ENCODE measurements at regions not wholly inside any gene's neighbourhood (a gene's known extent, or its start where the extent isn't known, plus 50 kb on each side); places are given as distances from the start of the nearest gene placed in this dataset.

GRCh38 chr10:44689368-44689767 is 221.8 kb upstream of the TMEM72 start:
- DNase-seq: no peak

DNA sequence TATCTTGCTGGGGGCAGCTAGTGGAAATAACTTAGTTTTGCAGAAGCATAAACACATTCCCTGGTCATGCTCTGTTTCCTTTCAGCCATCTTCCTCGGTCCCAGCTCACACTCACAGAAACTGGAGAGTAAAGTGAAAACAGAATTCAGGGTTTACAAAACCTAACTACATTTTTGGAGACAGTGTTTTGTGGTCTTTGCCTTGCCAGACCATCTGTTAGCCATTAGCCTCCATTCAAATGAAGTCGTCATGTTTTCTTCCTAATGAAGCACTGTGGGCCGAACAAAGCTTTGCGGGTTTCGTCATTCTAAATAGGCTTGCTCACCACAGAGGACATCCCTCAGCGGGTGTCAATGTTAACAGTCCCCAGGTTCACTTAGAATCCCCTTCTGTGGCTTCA is 214.6 kb upstream of the TMEM72 start:
- DNase-seq: no peak

GRCh38 chr10:44697116-44697515 is 214.0 kb upstream of the TMEM72 start:
- DNase-seq: no peak

- no peak for DNase-seq
Observed at GRCh38 chr10:44702531-44702930, 208.6 kb upstream of the TMEM72 start.

DNA sequence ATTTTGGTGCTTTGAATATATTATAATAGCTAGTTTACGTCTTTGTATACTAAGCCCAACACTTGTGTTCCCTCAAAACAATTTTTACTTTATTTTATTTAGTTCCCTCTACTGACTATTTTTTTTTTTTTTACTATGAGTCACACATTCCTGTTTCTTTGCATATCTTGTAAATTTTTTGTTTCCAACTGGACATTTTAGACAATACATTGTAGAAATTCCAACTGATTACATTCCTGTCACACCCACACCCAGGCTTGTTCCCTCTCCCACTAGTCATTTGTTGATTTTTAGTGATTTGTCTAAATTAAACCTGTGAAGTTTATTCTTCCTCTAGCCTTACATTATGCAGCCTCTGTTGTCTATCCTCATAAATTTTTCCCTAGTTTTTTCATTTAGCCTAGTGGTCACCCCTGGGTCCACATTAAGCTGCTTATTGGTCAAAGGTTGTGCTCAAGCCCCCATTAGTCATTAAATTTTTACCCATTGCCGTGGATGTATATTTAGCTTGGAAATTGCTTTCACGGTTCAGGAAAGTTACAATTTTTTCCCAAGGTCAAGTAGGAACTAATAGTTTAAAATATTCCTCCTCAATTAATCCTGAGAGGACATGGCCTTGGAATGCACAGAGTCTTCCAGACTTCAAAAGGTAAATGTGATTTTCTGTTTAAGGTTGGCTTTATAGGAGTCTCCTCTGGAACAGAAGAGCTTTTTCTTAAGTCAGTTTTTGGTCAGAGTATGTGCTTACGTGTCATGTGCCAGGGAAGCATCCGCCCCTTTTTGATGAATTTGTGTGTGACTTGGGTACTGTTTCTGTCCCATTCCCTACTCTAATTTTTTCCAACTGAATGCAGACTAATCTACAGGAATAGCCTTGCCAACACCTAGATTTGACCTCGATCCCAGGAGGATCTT is 207.6 kb upstream of the TMEM72 start:
- DNase-seq: no peak

GRCh38 chr10:44704616-44705015 is 206.5 kb upstream of the TMEM72 start:
- no peak for DNase-seq

DNA sequence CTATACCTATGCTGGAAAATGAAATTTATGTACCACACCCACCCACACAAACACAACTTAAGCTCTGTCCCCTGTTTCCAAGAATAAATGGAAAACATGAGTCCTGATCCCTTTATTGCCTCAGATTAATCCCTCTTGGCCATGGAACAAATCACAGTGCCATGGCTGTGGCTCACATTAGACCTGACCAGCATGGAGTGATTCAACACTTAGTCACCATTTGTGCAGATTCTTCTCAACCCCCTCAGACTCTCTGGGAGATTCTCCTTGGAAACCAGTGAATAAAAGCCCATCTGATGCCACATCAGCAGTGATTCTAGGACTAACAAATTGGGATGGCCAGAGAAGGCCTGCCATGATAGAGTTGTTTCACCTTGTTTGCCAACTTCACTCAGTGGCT is 204.4 kb upstream of the TMEM72 start:
- DNase-seq: no peak

DNA sequence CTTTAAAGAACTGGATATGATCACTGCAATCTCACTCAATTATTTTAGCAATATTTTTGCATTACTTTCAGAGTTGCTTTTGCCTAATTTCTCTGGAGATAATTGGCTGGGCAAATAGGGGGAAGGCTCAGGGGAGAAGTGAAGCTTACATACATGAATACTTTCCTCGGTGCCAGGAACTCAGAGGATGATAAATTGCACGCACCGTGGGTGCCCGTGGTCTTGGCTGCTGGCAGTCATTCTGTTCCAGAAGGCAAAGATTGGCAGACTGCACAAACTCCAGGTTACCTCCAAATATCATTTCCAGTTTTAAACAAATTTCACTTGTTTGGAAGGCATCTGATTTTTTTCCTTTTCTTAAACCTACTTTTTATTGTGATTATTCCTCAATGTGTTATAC is 197.8 kb upstream of the TMEM72 start:
- DNase-seq: no peak

GRCh38 chr10:44714451-44714850 is 196.7 kb upstream of the TMEM72 start:
- no peak for DNase-seq

- DNase-seq: no peak
Observed at GRCh38 chr10:44715136-44715535, 196.0 kb upstream of the TMEM72 start.

DNA sequence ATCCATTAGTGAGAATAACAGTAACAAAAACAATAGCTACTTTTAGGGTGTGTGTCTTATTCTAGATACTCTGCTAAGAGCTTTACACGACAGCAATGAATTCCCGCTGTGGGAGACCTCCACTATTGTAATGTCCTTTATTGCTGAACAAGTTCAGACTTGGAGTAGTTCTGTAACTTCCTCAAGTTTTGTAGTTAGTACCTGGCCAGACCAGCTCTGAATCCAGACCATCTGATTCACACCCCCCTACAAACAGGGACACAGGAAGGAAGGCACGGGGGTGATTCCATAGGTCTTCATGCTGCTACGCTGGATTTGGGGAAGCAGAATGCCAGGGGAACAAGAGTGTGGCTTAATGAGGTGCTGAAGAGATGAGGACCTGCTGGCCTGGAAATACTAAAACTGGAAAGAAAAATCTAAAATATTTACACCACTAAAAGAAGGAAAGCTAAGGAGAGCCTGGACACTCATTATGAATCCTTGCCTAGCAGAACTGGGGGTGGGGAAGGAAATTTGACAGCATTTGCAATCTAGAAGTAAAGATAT is 194.6 kb upstream of the TMEM72 start:
- DNase-seq: no peak

GRCh38 chr10:44723082-44723481 is 188.1 kb upstream of the TMEM72 start:
- DNase-seq: no peak

- DNase-seq: no peak
Observed at GRCh38 chr10:44723619-44724325, 187.4 kb upstream of the TMEM72 start.

GRCh38 chr10:44724415-44725174 is 186.5 kb upstream of the TMEM72 start:
- DNase-seq: no peak

- no peak for DNase-seq
Observed at GRCh38 chr10:44725404-44725803, 185.7 kb upstream of the TMEM72 start.

DNA sequence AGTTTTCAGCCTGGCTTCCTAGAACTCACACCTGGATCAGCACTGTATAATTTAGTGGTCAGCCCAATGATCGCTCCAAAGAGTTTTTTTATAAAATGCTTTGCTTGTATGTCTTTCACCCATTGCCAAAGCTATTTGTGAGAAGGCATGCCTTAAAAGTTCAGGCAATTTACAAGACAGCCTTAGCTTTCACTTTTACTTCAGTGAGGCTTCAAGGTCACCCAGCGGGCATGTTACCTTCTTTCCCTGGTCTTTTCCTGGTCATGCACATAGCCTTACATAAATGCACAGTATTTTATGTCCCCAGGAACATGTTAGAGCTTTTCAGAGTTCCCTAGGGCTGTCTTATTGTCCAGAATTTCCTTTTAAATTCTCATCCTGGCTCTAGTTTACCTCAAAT is 179.9 kb upstream of the TMEM72 start:
- no peak for DNase-seq

- DNase-seq: no peak
Observed at GRCh38 chr10:44733501-44734488, 177.3 kb upstream of the TMEM72 start.

- no peak for DNase-seq
Observed at GRCh38 chr10:44742248-44742647, 168.9 kb upstream of the TMEM72 start.

DNA sequence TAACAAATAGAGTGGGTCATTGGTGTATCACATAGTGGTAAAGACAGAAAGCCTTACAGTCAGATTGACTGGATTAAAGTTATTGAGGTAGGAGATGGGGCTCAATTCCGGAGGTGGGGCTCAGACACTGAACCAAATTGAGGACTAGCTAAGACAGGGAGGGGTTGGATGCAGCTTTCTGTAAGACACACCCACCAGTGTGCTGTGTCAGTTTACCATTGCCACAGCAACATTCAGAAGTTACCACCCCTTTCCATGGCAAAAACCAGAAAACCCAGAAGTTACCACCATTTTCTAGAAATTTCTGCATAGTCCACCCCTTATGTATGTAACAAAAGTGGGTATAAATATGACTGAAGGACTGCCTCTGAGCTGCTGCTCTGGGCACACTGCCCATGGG is 167.6 kb upstream of the TMEM72 start:
- DNase-seq: no peak

DNA sequence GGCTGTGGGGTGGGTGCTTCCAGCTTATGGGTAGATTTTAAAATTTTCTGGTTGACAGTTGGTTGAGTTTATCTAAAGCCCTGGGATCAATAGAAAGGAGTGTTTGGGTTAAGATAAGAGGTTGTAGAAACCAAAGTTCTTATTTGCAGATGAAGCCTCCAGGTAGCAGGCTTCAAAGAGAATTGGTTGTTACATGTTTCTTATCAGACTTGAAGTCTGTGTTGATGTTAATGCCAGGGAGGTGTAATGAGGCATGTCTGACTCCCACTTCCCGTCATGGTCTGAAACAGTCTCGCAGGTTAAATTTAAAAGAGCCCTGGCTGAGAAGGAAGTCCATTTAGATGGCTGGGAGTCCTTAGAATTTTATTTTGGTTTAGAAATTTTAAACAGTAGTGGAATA is 165.2 kb upstream of the TMEM72 start:
- DNase-seq: no peak

- no peak for DNase-seq
Observed at GRCh38 chr10:44747593-44748172, 163.5 kb upstream of the TMEM72 start.

GRCh38 chr10:44749151-44749550 is 162.0 kb upstream of the TMEM72 start:
- DNase-seq: no peak

All from stimulated activated naive CD4-positive, alpha-beta T cell (primary cell).